UCSD-AML1 (cell line): ENCODE measurements at regions not wholly inside any gene's neighbourhood (a gene's known extent, or its start where the extent isn't known, plus 50 kb on each side); places are given as distances from the start of the nearest gene placed in this dataset.

Experiments
- DNase-seq: peaks from one replicate; lab custom pipeline; 2025; ENCODE audit not compliant: unreplicated experiment; lab: John Stamatoyannopoulos, UW

- peak; percentile 70 for DNase-seq
Measured at GRCh38 chr10:77710759-77711682, 73.4 kb upstream of the KCNMA1 start.

- no peak for DNase-seq
Measured at GRCh38 chr10:77710081-77710551, 72.5 kb upstream of the KCNMA1 start.

- DNase-seq, result no peak
Measured at GRCh38 chr10:77707570-77707969, 70.0 kb upstream of the KCNMA1 start.

- no peak for DNase-seq
Measured at GRCh38 chr10:77702166-77702565, 64.6 kb upstream of the KCNMA1 start.

GRCh38 chr10:77700086-77700485, 62.5 kb upstream of the KCNMA1 start:
- no peak for DNase-seq

- DNase-seq, result no peak
Measured at GRCh38 chr10:77699080-77699645, 61.6 kb upstream of the KCNMA1 start.

GRCh38 chr10:77698267-77698931, 60.8 kb upstream of the KCNMA1 start:
- no peak for DNase-seq

- no peak for DNase-seq
Measured at GRCh38 chr10:77696584-77696983, 59.0 kb upstream of the KCNMA1 start.

- DNase-seq, result no peak
Measured at GRCh38 chr10:77695186-77695585, 57.6 kb upstream of the KCNMA1 start.

- DNase-seq, result no peak
Measured at GRCh38 chr10:77692782-77693181, 55.2 kb upstream of the KCNMA1 start.

- no peak for DNase-seq
Measured at GRCh38 chr10:77689339-77689738, 51.7 kb upstream of the KCNMA1 start.

GRCh38 chr10:77687621-77688020, 50.0 kb upstream of the KCNMA1 start:
- DNase-seq, result no peak
